H9 (cell line): ENCODE measurements at regions not wholly inside any gene's neighbourhood (a gene's known extent, or its start where the extent isn't known, plus 50 kb on each side); places are given as distances from the start of the nearest gene placed in this dataset.

Source experiments
- DNase-seq: peaks from one replicate; pipeline ENCODE4 v3.0.0-alpha.2; 2017
- H2AFZ ChIP-seq: one replicate; pipeline ENCODE4 v1.6.1; 2013; ENCODE audit warnings: mild to moderate bottlenecking, low read length, control low read depth, moderate library complexity
- H2AK5ac ChIP-seq: 2 replicates; pipeline ENCODE4 v1.6.1; 2013; ENCODE audit warnings: low read length, control low read depth, mixed read lengths; ENCODE audit not compliant: insufficient read length
- H2BK120ac ChIP-seq: one replicate; pipeline ENCODE4 v1.6.1; 2013; ENCODE audit warnings: low read depth, mild to moderate bottlenecking, low read length, control low read depth, inconsistent platforms; ENCODE audit not compliant: poor library complexity, severe bottlenecking
- H2BK12ac ChIP-seq: 2 replicates; pipeline ENCODE4 v1.6.1; 2013; ENCODE audit warnings: low read length, control low read depth, mixed read lengths, low read depth; ENCODE audit not compliant: insufficient read length
- H2BK15ac ChIP-seq: 2 replicates; pipeline ENCODE4 v1.6.1; 2013; ENCODE audit warnings: low read depth, low read length, control low read depth
- H2BK20ac ChIP-seq: one replicate; pipeline ENCODE4 v1.6.1; 2013; ENCODE audit warnings: low read depth, mild to moderate bottlenecking, low read length, control low read depth, inconsistent platforms; ENCODE audit not compliant: poor library complexity, severe bottlenecking
- H2BK5ac ChIP-seq: 2 replicates; pipeline ENCODE4 v1.6.1; 2013; ENCODE audit warnings: low read length, control low read depth, mixed read lengths; ENCODE audit not compliant: insufficient read length
- H3K14ac ChIP-seq: 2 replicates; pipeline ENCODE4 v1.6.1; 2013; ENCODE audit warnings: low read length, control low read depth; ENCODE audit not compliant: insufficient read depth
- H3K18ac ChIP-seq: 2 replicates; pipeline ENCODE4 v1.6.1; 2013; ENCODE audit warnings: low read depth, mild to moderate bottlenecking, mixed read lengths, low read length, control low read depth; ENCODE audit not compliant: insufficient read length
- H3K23ac ChIP-seq: 2 replicates; pipeline ENCODE4 v1.6.1; 2013; ENCODE audit warnings: low read length, control low read depth, mixed read lengths, low read depth; ENCODE audit not compliant: insufficient read length
- H3K23me2 ChIP-seq: 2 replicates; pipeline ENCODE4 v1.6.1; 2013; ENCODE audit warnings: low read depth, mild to moderate bottlenecking, mixed read lengths, low read length, control low read depth; ENCODE audit not compliant: insufficient read length, poor library complexity, severe bottlenecking
- H3K27ac ChIP-seq: 2 replicates; pipeline ENCODE4 v1.5.1; 2013; ENCODE audit warnings: low read length, control low read depth, mixed read lengths, low read depth; ENCODE audit not compliant: insufficient read length
- H3K27me3 ChIP-seq: 2 replicates; pipeline ENCODE4 v1.6.1; 2013; ENCODE audit warnings: low read length, control low read depth, inconsistent platforms; ENCODE audit not compliant: insufficient read depth
- H3K4ac ChIP-seq: 2 replicates; pipeline ENCODE4 v1.6.1; 2013; ENCODE audit warnings: low read depth, mild to moderate bottlenecking, control low read depth, inconsistent platforms, low read length, moderate library complexity
- H3K4me1 ChIP-seq: 2 replicates; pipeline ENCODE4 v1.6.1; 2013; ENCODE audit warnings: low read length, control low read depth, inconsistent platforms; ENCODE audit not compliant: insufficient read depth
- H3K4me2 ChIP-seq: 2 replicates; pipeline ENCODE4 v1.6.1; 2013; ENCODE audit warnings: low read length, control low read depth, mixed read lengths; ENCODE audit not compliant: insufficient read length, insufficient read depth
- H3K56ac ChIP-seq: 2 replicates; pipeline ENCODE4 v1.6.1; 2013; ENCODE audit warnings: low read depth, mild to moderate bottlenecking, mixed read lengths, low read length, control low read depth; ENCODE audit not compliant: insufficient read length
- H3K79me1 ChIP-seq: 2 replicates; pipeline ENCODE4 v1.6.1; 2013; ENCODE audit warnings: low read depth, mild to moderate bottlenecking, moderate library complexity, low read length, control low read depth, inconsistent platforms; ENCODE audit not compliant: insufficient read depth, poor library complexity, severe bottlenecking
- H3K79me2 ChIP-seq: 2 replicates; pipeline ENCODE4 v1.6.1; 2013; ENCODE audit warnings: low read length, control low read depth, inconsistent platforms; ENCODE audit not compliant: insufficient read depth
- H3K9ac ChIP-seq: 2 replicates; pipeline ENCODE4 v1.6.1; 2013; ENCODE audit warnings: low read length, control low read depth, mixed read lengths; ENCODE audit not compliant: insufficient read length; ENCODE audit errors: extremely low read depth
- H3K9me3 ChIP-seq: one replicate; pipeline ENCODE4 v1.6.1; 2013; ENCODE audit warnings: low read depth, low read length, inconsistent platforms; ENCODE audit not compliant: control insufficient read depth
- H3T11ph ChIP-seq: one replicate; pipeline ENCODE4 v1.6.1; 2013; ENCODE audit warnings: mild to moderate bottlenecking, low read length, control low read depth, inconsistent platforms
- H4K20me1 ChIP-seq: one replicate; pipeline ENCODE4 v1.6.1; 2013; ENCODE audit not compliant: control insufficient read depth, insufficient read length, insufficient read depth
- H4K5ac ChIP-seq: 2 replicates; pipeline ENCODE4 v1.6.1; 2013; ENCODE audit warnings: low read depth, mild to moderate bottlenecking, mixed read lengths, low read length, control low read depth; ENCODE audit not compliant: insufficient read length
- H4K8ac ChIP-seq: replicated peaks from 2 replicates; pipeline ENCODE4 v1.6.1; 2013; ENCODE audit warnings: low read length, control low read depth, mixed read lengths, low read depth; ENCODE audit not compliant: insufficient read length
- H4K91ac ChIP-seq: 2 replicates; pipeline ENCODE4 v1.6.1; 2013; ENCODE audit warnings: low read depth, mild to moderate bottlenecking, moderate library complexity, mixed read lengths, low read length, control low read depth; ENCODE audit not compliant: insufficient read length
- H3K27ac Mint-ChIP-seq, 3 experiments: 2 replicates in 2 of 3; 3 replicates in 1 of 3; pipeline ENCODE4 v1.8.0; 2020 to 2021; ENCODE audit warnings: mixed read lengths in 3 of 3, mild to moderate bottlenecking in 1 of 3, moderate library complexity in 1 of 3
- H3K27me3 Mint-ChIP-seq: 2 replicates; pipeline ENCODE4 v1.8.0; 2021; ENCODE audit warnings: low read depth, mild to moderate bottlenecking, moderate library complexity, mixed read lengths
- H3K36me3 Mint-ChIP-seq, 3 experiments: 2 replicates in 2 of 3; 3 replicates in 1 of 3; pipeline ENCODE4 v1.8.0; 2020 to 2021; ENCODE audit warnings: low read depth in 3 of 3, mixed read lengths in 3 of 3; ENCODE audit not compliant: insufficient read depth in 1 of 3
- H3K4me1 Mint-ChIP-seq, 2 experiments: 2 replicates each; pipeline ENCODE4 v1.8.0; 2020; ENCODE audit warnings: mixed read lengths in 2 of 2
- H3K4me3 Mint-ChIP-seq, 2 experiments: 2 replicates in 1 of 2; 3 replicates in 1 of 2; pipeline ENCODE4 v1.8.0; 2020 to 2021; ENCODE audit warnings: mild to moderate bottlenecking in 2 of 2, mixed read lengths in 2 of 2, moderate library complexity in 1 of 2
- H3K9me3 Mint-ChIP-seq, 2 experiments: 2 replicates in 1 of 2; 3 replicates in 1 of 2; pipeline ENCODE4 v1.8.0; 2020; ENCODE audit warnings: mild to moderate bottlenecking in 2 of 2, mixed read lengths in 2 of 2, moderate library complexity in 1 of 2
- CTCF ChIP-seq: fragments of 200-600 bp; sonication (generic); conservative IDR thresholded peaks from 3 replicates; pipeline ENCODE4 v1.8.0; 2021; ENCODE audit warnings: antibody characterized with exemption, mild to moderate bottlenecking
- WGBS: extraction: QIAGEN DNeasy Blood & Tissue Kit; methylation state at CpG from one replicate; pipeline ENCODE4 v1.1.7; 2013; ENCODE audit warnings: missing lambda C conversion rate, low lambda C conversion rate, mixed read lengths; ENCODE audit not compliant: insufficient read length; ENCODE audit errors: extremely low coverage; 5-methylcytosine and 5-hydroxymethylcytosine counted together

GRCh38 chr21:18601146-18601545, 197.6 kb upstream of the TMPRSS15 start:
- H3K4me1 Mint-ChIP-seq: peaks cover 15 to 23% of the 10 kb centered on the region in 2 experiments
- WGBS: no CpG with 5 or more reads among the region's 1 CpG

More at GRCh38 chr21:18601146-18601545, 197.6 kb upstream of the TMPRSS15 start:
- no peaks in the 10 kb centered on the region for H3K27me3 Mint-ChIP-seq
- H3K27ac ChIP-seq: no peak overlapping the region
- no peak for TF ChIP-seq CTCF
- H2BK12ac ChIP-seq: no peak overlapping the region
- no peaks in the 10 kb centered on the region for H3K79me1 ChIP-seq
- no peak overlapping the region for H4K8ac ChIP-seq
- H2AFZ ChIP-seq: no peak overlapping the region
- H3K4ac ChIP-seq: no peak overlapping the region
- H4K91ac ChIP-seq: no peak overlapping the region
- H3K9me3 Mint-ChIP-seq: peaks cover 3 to 5% of the 10 kb centered on the region in 2 experiments; a peak in 4 of 5 replicates
- no peaks in the 10 kb centered on the region for H3K27me3 ChIP-seq
- H3K4me2 ChIP-seq: no peak overlapping the region
- no peak overlapping the region for H3K27ac Mint-ChIP-seq
- H3K18ac ChIP-seq: no peak overlapping the region
- H2BK120ac ChIP-seq: no peak overlapping the region
- H3K9ac ChIP-seq: no peak overlapping the region
- no peak for DNase-seq
- H2BK20ac ChIP-seq: no peak overlapping the region
- H4K20me1 ChIP-seq: no peaks in the 10 kb centered on the region
- H2AK5ac ChIP-seq: no peak overlapping the region
- no peaks in the 10 kb centered on the region for H3K9me3 ChIP-seq
- H3K56ac ChIP-seq: no peak overlapping the region
- H2BK5ac ChIP-seq: no peak overlapping the region
- H3K4me1 ChIP-seq: no peaks in the 10 kb centered on the region
- no peak overlapping the region for H3K4me3 Mint-ChIP-seq
- H3K36me3 Mint-ChIP-seq: peaks cover 0 to 3% (median 2%) of the 10 kb centered on the region in 3 experiments; a peak in 4 of 7 replicates
- no peak overlapping the region for H3T11ph ChIP-seq
- H3K14ac ChIP-seq: no peak overlapping the region
- no peak overlapping the region for H3K23ac ChIP-seq
- no peaks in the 10 kb centered on the region for H3K79me2 ChIP-seq
- H4K5ac ChIP-seq: no peak overlapping the region
- no peak overlapping the region for H2BK15ac ChIP-seq
- no peaks in the 10 kb centered on the region for H3K23me2 ChIP-seq
